IPS DF 6.9 (cell line): ENCODE measurements at regions not wholly inside any gene's neighbourhood (a gene's known extent, or its start where the extent isn't known, plus 50 kb on each side); places are given as distances from the start of the nearest gene placed in this dataset.

Source experiments
- DNase-seq: peaks from one replicate; pipeline ENCODE4 v3.0.0-alpha.2; 2013; ENCODE audit warnings: low read depth, low spot score
- H3K27ac ChIP-seq: one replicate; pipeline ENCODE4 v1.5.1; 2013; ENCODE audit warnings: low read length, control low read depth
- H3K27me3 ChIP-seq: 2 replicates; pipeline ENCODE4 v1.6.1; 2013; ENCODE audit warnings: mild to moderate bottlenecking, low read length; ENCODE audit not compliant: control insufficient read depth, insufficient read depth
- H3K36me3 ChIP-seq: 2 replicates; pipeline ENCODE4 v1.6.1; 2013; ENCODE audit warnings: low read length; ENCODE audit not compliant: control insufficient read depth, insufficient read depth
- H3K4me1 ChIP-seq: 2 replicates; pipeline ENCODE4 v1.6.1; 2013; ENCODE audit warnings: low read length; ENCODE audit not compliant: control insufficient read depth, insufficient read depth
- H3K4me3 ChIP-seq: 2 replicates; pipeline ENCODE4 v1.5.1; 2013; ENCODE audit warnings: mild to moderate bottlenecking, low read length
- H3K9me3 ChIP-seq: 2 replicates; pipeline ENCODE4 v1.6.1; 2013; ENCODE audit warnings: low read length, inconsistent platforms; ENCODE audit not compliant: control insufficient read depth, insufficient read depth
- whole genome bisulfite sequencing: extraction: QIAGEN DNeasy Blood & Tissue Kit; methylation state at CpG from one replicate; pipeline ENCODE4 v1.1.7; 2013; ENCODE audit warnings: mixed read lengths, missing lambda C conversion rate; ENCODE audit not compliant: insufficient read length, insufficient coverage; 5-methylcytosine and 5-hydroxymethylcytosine counted together

GRCh38 chr5:2024986-2025721 lies 142.4 kb upstream of the IRX4 start:
- Histone ChIP-seq H3K4me1 (0 out of 2 replicates have a peak, but pooled peaks cover 1% of the 10 kb centered on the region), H3K4me3 (no peak overlapping the region), H3K9me3 (no peaks in the 10 kb centered on the region), H3K36me3 (no peaks in the 10 kb centered on the region), H3K27ac (no peak overlapping the region), H3K27me3 (no peaks in the 10 kb centered on the region)
- no CpG with 5 or more reads among the region's 13 CpGs for WGBS
- no peak for DNase-seq

- Histone ChIP-seq H3K27ac (no peak overlapping the region), H3K27me3 (no peaks in the 10 kb centered on the region), H3K4me3 (no peak overlapping the region), H3K9me3 (no peaks in the 10 kb centered on the region), H3K4me1 (0 out of 2 replicates have a peak, but pooled peaks cover 1% of the 10 kb centered on the region), H3K36me3 (no peaks in the 10 kb centered on the region)
- no peak for DNase-seq
- WGBS, result no CpG with 5 or more reads among the region's 3 CpGs
These were observed 140.5 kb upstream of the IRX4 start for GRCh38 chr5:2023196-2023595.

GRCh38 chr5:2022436-2022835 lies 139.7 kb upstream of the IRX4 start:
- DNase-seq, result no peak
- WGBS, result no CpG with 5 or more reads among the region's 5 CpGs
- Histone ChIP-seq H3K27me3 (no peaks in the 10 kb centered on the region), H3K27ac (no peak overlapping the region), H3K36me3 (no peaks in the 10 kb centered on the region), H3K4me3 (no peak overlapping the region), H3K9me3 (no peaks in the 10 kb centered on the region), H3K4me1 (0 out of 2 replicates have a peak, but pooled peaks cover 1% of the 10 kb centered on the region)

- no peak overlapping the region for H3K27ac ChIP-seq
- no peak overlapping the region for H3K4me3 ChIP-seq
- no CpG with 5 or more reads among the region's 14 CpGs for WGBS
- no peaks in the 10 kb centered on the region for H3K9me3 ChIP-seq
- 0 out of 2 replicates have a peak, but pooled peaks cover 1% of the 10 kb centered on the region for H3K4me1 ChIP-seq
- no peak for DNase-seq
- no peaks in the 10 kb centered on the region for H3K36me3 ChIP-seq
- no peaks in the 10 kb centered on the region for H3K27me3 ChIP-seq
These were observed 138.9 kb upstream of the IRX4 start for GRCh38 chr5:2021484-2022176.

- WGBS, result no CpG with 5 or more reads among the region's 11 CpGs
- H3K27me3 ChIP-seq, result no peaks in the 10 kb centered on the region
- H3K9me3 ChIP-seq, result no peaks in the 10 kb centered on the region
- H3K36me3 ChIP-seq, result no peaks in the 10 kb centered on the region
- H3K27ac ChIP-seq, result no peak overlapping the region
- no peak overlapping the region for H3K4me3 ChIP-seq
- H3K4me1 ChIP-seq, result 0 out of 2 replicates have a peak, but pooled peaks cover 1% of the 10 kb centered on the region
- DNase-seq, result no peak
These were observed 138.0 kb upstream of the IRX4 start for GRCh38 chr5:2020730-2021129.

GRCh38 chr5:2019716-2020115 lies 137.0 kb upstream of the IRX4 start:
- no peaks in the 10 kb centered on the region for H3K9me3 ChIP-seq
- WGBS, result no CpG with 5 or more reads among the region's 9 CpGs
- H3K36me3 ChIP-seq, result no peaks in the 10 kb centered on the region
- H3K4me1 ChIP-seq, result no peaks in the 10 kb centered on the region
- H3K27me3 ChIP-seq, result no peaks in the 10 kb centered on the region
- H3K4me3 ChIP-seq, result no peak overlapping the region
- H3K27ac ChIP-seq, result no peak overlapping the region
- DNase-seq, result no peak

GRCh38 chr5:2018390-2018724 lies 135.6 kb upstream of the IRX4 start:
- Histone ChIP-seq H3K36me3 (no peaks in the 10 kb centered on the region), H3K27ac (no peak overlapping the region), H3K4me1 (no peaks in the 10 kb centered on the region), H3K27me3 (no peaks in the 10 kb centered on the region), H3K9me3 (no peaks in the 10 kb centered on the region), H3K4me3 (no peak overlapping the region)
- no peak for DNase-seq
- no CpG with 5 or more reads among the region's 6 CpGs for WGBS

- no peak for DNase-seq
- Histone ChIP-seq H3K9me3 (no peaks in the 10 kb centered on the region), H3K27me3 (no peaks in the 10 kb centered on the region), H3K27ac (no peak overlapping the region), H3K4me3 (no peak overlapping the region), H3K4me1 (no peaks in the 10 kb centered on the region), H3K36me3 (no peaks in the 10 kb centered on the region)
- no CpG with 5 or more reads among the region's 20 CpGs for whole genome bisulfite sequencing
These were observed 135.0 kb upstream of the IRX4 start for GRCh38 chr5:2017540-2018389.

- Histone ChIP-seq H3K9me3 (no peaks in the 10 kb centered on the region), H3K27me3 (no peaks in the 10 kb centered on the region), H3K27ac (no peak overlapping the region), H3K36me3 (no peaks in the 10 kb centered on the region), H3K4me1 (no peaks in the 10 kb centered on the region), H3K4me3 (no peak overlapping the region)
- DNase-seq, result no peak
- no CpG with 5 or more reads among the region's 8 CpGs for WGBS
These were observed 133.2 kb upstream of the IRX4 start for GRCh38 chr5:2015961-2016360.

GRCh38 chr5:2015124-2015848 lies 132.6 kb upstream of the IRX4 start:
- DNase-seq, result no peak
- no peaks in the 10 kb centered on the region for H3K27me3 ChIP-seq
- no peaks in the 10 kb centered on the region for H3K9me3 ChIP-seq
- no peaks in the 10 kb centered on the region for H3K36me3 ChIP-seq
- no CpG with 5 or more reads among the region's 13 CpGs for whole genome bisulfite sequencing
- H3K27ac ChIP-seq, result no peak overlapping the region
- H3K4me3 ChIP-seq, result no peak overlapping the region
- H3K4me1 ChIP-seq, result no peaks in the 10 kb centered on the region; the same call in 1 of the 2 replicates
